Uterus (tissue), 3 donors: ENCODE measurements at regions not wholly inside any gene's neighbourhood (a gene's known extent, or its start where the extent isn't known, plus 50 kb on each side); places are given as distances from the start of the nearest gene placed in this dataset.

Experiments used
- DNase-seq, 2 donors: peaks; one replicate each; pipeline ENCODE4 v3.0.0-alpha.2; 2019 to 2020
- H3K27ac ChIP-seq, 2 donors: fragments of 200-600 bp; sonication (generic); 1 replicate in 1 of 2; 2 replicates in 1 of 2; pipeline ENCODE4 v1.5.1; 2016 to 2018
- H3K27me3 ChIP-seq, 2 donors: fragments of 200-600 bp; sonication (generic); one replicate each; pipeline ENCODE4 v1.5.1; 2018 to 2019; ENCODE audit warnings: control low read depth in 1 of 2
- H3K36me3 ChIP-seq, 2 donors: fragments of 200-600 bp; sonication (generic); one replicate each; pipeline ENCODE4 v1.5.1; 2019; ENCODE audit warnings: control low read depth in 1 of 2
- H3K4me1 ChIP-seq, 2 donors: fragments of 200-600 bp; sonication (generic); one replicate each; pipeline ENCODE4 v1.5.1; 2018 to 2019; ENCODE audit warnings: control low read depth in 1 of 2
- H3K4me3 ChIP-seq, 2 donors: fragments of 200-600 bp; sonication (generic); 1 replicate in 1 of 2; 2 replicates in 1 of 2; pipeline ENCODE4 v1.5.1; 2018 to 2019; ENCODE audit warnings: mild to moderate bottlenecking in 1 of 2
- H3K9me3 ChIP-seq, 2 donors: fragments of 200-600 bp; sonication (generic); one replicate each; pipeline ENCODE4 v1.5.1; 2019; ENCODE audit warnings: control low read depth in 1 of 2
- POLR2A ChIP-seq, 2 donors: fragments of 450-650 bp; IDR thresholded peaks; one replicate each; pipeline ENCODE4 v1.6.1; 2016; ENCODE audit warnings: antibody characterized with exemption in 2 of 2, mild to moderate bottlenecking in 1 of 2, moderate library complexity in 1 of 2
- intact Hi-C: fragments of 100-400 bp; cut with DNase I; formaldehyde crosslinking; loops from one replicate; pipeline ENCODE4 v1.15.1; 2023; ENCODE audit warnings: low total_unique reads
- TF ChIP-seq, protein P1 (sequence below), 4 experiments: fragments of 200-600 bp in 2 of 4; fragments of 450-650 bp in 2 of 4; sonication (generic) in 2 of 4; IDR thresholded peaks; one replicate each; pipeline ENCODE4 v1.5.1; 2016 to 2019; ENCODE audit warnings: antibody characterized with exemption in 4 of 4, mild to moderate bottlenecking in 2 of 4, moderate library complexity in 1 of 4
- donor health status: DM: yes; HTN: yes; CAD: no.

DNA sequence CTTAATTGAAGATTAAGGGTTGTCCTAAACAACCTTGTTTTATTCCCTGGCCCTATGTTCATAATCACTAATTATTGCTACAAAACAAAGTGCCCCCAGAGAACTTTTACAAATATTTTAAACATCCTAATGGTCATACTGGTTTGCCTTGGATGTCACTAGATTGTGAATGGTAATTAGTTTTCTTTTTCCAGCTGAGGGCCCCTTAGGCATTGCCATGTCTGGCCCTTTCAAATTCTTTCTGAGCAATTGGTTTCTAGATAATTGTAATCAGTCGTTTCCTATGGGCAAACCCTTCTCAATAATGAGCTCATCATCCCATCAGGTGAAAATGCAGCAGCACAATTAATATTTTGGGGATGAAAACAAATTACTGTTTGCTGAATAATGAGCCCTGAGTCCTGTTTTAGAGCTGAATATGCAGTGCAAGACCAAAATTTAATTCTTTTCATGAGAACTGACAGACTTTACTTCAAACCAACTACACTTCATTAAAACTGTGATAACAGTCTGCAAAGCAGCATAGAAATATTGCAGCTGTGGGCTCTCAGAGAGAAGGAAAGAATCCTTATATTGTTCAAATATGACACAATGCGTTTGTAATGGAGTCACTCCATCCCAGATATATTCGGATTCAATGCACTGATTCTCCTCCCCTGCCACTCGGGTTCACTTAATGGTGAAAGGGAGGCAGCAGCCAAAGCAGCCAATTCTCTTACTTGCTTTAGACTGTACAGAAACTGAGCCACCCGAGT lies 67.7 kb upstream of the ARHGAP5 start:
- no peak for DNase-seq
- Histone ChIP-seq H3K27ac (no peak overlapping the region), H3K9me3 (no peaks in the 10 kb centered on the region), H3K4me1 (no peaks in the 10 kb centered on the region), H3K27me3 (no peaks in the 10 kb centered on the region), H3K4me3 (no peak overlapping the region), H3K36me3 (no peaks in the 10 kb centered on the region)
- intact Hi-C loops, result no loop called here
- TF ChIP-seq POLR2A (IDR thresholded peaks at IDR 0.05), result no peak
- TF ChIP-seq, protein P1, sequence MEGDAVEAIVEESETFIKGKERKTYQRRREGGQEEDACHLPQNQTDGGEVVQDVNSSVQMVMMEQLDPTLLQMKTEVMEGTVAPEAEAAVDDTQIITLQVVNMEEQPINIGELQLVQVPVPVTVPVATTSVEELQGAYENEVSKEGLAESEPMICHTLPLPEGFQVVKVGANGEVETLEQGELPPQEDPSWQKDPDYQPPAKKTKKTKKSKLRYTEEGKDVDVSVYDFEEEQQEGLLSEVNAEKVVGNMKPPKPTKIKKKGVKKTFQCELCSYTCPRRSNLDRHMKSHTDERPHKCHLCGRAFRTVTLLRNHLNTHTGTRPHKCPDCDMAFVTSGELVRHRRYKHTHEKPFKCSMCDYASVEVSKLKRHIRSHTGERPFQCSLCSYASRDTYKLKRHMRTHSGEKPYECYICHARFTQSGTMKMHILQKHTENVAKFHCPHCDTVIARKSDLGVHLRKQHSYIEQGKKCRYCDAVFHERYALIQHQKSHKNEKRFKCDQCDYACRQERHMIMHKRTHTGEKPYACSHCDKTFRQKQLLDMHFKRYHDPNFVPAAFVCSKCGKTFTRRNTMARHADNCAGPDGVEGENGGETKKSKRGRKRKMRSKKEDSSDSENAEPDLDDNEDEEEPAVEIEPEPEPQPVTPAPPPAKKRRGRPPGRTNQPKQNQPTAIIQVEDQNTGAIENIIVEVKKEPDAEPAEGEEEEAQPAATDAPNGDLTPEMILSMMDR (IDR thresholded peaks at IDR 0.05), result no peak

DNA sequence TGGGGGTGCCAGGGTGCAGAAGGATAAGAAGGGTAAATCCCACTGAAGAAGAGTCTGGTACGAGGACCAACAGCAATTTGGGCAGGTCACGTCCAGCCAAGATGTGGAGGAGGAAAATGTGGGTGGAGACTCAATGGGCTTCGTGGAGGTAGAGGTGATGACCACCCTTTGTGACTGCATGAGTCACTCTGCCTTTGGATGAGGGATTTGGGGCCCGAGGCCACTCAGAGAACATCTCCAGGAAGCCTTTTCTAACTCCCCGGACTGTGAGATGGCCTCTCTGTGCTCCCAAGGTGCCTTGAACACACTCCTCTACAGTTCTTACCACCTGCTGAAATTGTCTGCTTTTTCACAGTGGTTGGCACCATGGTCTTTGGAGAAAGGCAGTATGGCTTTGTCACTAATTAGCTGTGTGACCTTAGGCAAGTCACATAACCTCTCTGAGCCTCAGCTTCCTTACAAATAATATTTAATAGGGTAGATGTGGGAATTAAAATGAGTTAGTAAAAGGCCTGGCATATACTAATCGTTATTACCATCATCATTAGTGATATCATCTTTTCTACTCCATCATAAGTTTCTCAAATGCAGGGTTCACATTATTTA lies 67.0 kb upstream of the ARHGAP5 start:
- H3K36me3 ChIP-seq, result no peaks in the 10 kb centered on the region
- TF ChIP-seq POLR2A (IDR thresholded peaks at IDR 0.05), result no peak
- no peak overlapping the region for H3K4me3 ChIP-seq
- H3K27me3 ChIP-seq, result no peaks in the 10 kb centered on the region
- no peak for DNase-seq
- H3K9me3 ChIP-seq, result no peaks in the 10 kb centered on the region
- H3K27ac ChIP-seq, result no peak overlapping the region
- intact Hi-C loops, result no loop called here
- H3K4me1 ChIP-seq, result no peaks in the 10 kb centered on the region

DNA sequence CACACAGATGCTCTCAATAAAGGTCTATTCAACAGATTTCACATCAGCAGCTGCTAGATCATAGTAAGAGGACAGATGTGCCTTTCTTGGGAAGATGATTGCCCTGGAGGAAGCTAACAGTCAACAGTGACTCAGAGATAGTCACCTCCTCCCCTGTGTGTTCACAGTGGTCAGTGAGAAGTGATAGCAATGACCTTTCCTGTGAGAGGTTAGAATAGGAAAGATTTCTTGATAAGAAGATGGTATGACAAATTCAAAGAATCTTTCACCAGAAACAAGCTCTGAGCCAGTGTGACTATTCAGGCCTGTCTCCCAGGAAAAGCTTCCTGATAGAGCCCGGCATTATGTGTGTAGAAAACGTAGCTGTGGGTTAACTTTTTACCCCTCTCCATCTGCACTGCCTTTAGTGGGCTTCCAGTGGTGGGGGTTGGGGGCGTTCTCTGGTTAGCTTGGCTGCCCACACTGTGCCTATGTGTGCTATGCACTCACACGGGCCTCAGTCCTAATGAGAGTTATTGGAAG lies 66.4 kb upstream of the ARHGAP5 start:
- Histone ChIP-seq H3K4me1 (no peaks in the 10 kb centered on the region), H3K9me3 (no peaks in the 10 kb centered on the region), H3K4me3 (no peak overlapping the region), H3K27me3 (no peaks in the 10 kb centered on the region), H3K36me3 (no peaks in the 10 kb centered on the region), H3K27ac (no peak overlapping the region)
- TF ChIP-seq POLR2A (IDR thresholded peaks at IDR 0.05), result no peak
- TF ChIP-seq, protein P1 (IDR thresholded peaks at IDR 0.05), result no peak
- intact Hi-C loops, result no loop called here
- DNase-seq, result no peak

DNA sequence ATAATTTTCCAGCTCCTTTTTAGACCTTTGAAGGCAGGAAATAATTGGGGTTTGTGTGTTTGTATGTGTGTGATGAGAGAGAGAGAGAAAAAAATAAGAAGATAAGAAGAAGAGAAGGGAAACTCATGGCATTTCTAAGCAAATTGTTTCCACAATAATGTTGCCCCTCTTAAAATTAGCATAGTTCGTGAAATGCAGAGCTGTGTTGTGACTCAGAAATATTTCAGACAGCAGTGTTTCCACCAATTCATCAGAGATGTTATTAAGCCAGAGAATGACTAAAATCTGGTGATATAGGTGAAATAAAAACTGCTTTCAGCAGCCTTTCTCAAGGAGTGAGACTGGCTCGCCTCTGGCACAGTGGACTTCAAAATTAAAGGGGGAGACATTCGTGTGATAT lies 65.9 kb upstream of the ARHGAP5 start:
- Histone ChIP-seq H3K9me3 (no peaks in the 10 kb centered on the region), H3K4me3 (no peak overlapping the region), H3K4me1 (no peaks in the 10 kb centered on the region), H3K27me3 (no peaks in the 10 kb centered on the region), H3K27ac (no peak overlapping the region), H3K36me3 (no peaks in the 10 kb centered on the region)
- TF ChIP-seq, protein P1 (IDR thresholded peaks at IDR 0.05), result no peak
- no peak for TF ChIP-seq POLR2A (IDR thresholded peaks at IDR 0.05)
- intact Hi-C loops, result no loop called here
- DNase-seq, result no peak

DNA sequence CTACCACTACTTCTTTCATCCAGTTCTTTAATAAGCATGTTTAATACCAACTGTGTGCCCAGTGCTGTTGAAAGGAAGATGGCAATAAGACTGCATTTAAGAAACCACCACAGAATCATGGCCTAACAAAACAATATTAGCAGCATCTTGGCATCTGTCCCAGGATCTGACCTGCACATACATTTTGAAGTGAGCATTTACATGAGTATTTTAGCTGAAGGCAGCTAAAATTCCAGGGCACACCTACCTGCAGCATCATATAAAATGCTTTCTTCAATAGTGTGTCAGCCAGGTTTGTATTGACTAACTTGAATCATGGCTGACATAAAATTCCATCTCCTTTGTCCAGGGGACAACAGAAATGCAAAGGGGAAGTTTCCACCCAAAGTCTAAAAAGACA lies 65.0 kb upstream of the ARHGAP5 start:
- intact Hi-C loops, result no loop called here
- no peaks in the 10 kb centered on the region for H3K9me3 ChIP-seq
- no peaks in the 10 kb centered on the region for H3K4me1 ChIP-seq
- DNase-seq, result no peak
- H3K36me3 ChIP-seq, result no peaks in the 10 kb centered on the region
- no peak overlapping the region for H3K27ac ChIP-seq
- TF ChIP-seq, protein P1 (IDR thresholded peaks at IDR 0.05), result no peak
- no peak for TF ChIP-seq POLR2A (IDR thresholded peaks at IDR 0.05)
- H3K27me3 ChIP-seq, result no peaks in the 10 kb centered on the region
- no peak overlapping the region for H3K4me3 ChIP-seq
